ENCODE measurements at regions not wholly inside any gene's neighbourhood (a gene's known extent, or its start where the extent isn't known, plus 50 kb on each side); places are given as distances from the start of the nearest gene placed in this dataset.
"Not testable (repeated sequence)": the region's sequence is repeated elsewhere in the genome, so short reads cannot be mapped to it uniquely, and the experiment has no call there.

GRCh38 chr15:20344601-20345400 lies 196.8 kb downstream of the GOLGA6L6 start:
- no peak for FAIRE-seq

GRCh38 chr15:20343395-20344211 lies 198.0 kb downstream of the GOLGA6L6 start:
- not testable (repeated sequence) for FAIRE-seq

- not testable (repeated sequence) for FAIRE-seq
Observed at GRCh38 chr15:20342601-20343394, 198.8 kb downstream of the GOLGA6L6 start.

DNA sequence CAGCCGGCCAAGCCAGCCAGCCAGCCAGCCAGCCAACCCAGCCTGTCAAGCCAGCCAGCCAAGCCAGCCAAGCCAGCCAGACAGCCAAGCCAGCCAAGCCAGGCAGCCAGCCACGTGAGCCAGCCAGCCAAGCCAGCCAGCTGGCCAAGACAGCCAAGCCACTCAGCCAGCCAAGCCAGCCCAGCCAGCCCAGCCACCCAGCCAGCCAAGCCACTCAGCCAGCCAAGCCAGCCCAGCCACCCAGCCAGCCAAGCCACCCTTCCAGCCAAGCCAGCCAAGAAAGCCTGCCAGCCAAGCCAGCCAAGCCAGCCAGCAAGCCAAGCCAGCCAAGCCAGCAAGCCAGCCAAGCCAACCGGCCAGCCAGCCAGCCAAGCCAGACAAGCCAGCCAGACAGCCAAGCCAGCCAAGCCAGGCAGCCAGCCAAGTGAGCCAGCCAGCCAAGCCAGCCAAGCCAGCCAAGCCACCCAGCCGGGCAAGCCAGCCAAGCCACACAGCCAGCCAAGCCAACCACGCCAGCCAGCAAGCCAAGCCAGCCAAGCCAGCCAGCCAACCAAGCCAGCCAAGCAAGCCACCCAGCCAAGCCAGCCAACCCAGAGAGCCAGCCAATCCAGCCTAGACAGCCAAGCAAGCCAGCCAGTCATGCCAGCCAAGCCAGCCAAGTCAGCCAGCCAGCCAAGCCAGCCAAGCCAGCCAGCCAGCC lies 199.5 kb downstream of the GOLGA6L6 start:
- FAIRE-seq: no peak

DNA sequence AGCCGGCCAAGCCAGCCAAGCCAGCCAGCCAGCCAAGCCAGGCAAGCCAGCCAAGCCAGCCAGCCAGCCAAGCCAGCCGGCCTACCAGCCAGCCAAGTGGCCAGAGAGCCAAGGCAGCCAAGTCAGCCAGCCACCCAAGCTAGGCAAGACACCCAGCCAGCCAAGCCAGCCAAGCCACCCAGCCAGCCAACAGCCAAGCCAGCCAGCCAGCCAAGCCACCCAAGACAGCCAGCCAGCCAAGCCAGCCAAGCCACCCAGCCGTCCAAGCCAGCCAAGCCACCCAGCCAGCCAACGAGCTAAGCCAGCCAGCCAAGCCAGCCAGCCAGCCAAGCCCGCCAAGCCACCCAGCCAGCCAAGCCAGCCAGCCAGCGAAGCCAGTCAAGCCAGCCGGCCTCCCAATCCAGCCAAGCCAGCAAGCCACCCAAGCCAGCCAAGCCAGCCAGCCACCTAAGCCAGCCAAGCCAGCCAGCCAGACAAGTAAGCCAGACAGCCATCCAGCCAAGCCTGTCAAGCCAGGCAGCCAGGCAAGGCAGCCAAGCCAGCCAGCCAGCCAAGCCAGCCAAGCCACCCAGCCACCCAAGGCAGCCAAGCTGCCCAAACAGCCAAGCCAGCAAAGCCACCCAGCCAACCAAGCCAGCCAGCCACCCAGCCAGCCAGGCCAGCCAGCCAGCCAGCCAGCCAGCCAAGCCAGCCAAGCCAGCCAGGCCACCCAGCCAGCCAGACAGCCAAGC lies 200.5 kb downstream of the GOLGA6L6 start:
- no peak for FAIRE-seq

DNA sequence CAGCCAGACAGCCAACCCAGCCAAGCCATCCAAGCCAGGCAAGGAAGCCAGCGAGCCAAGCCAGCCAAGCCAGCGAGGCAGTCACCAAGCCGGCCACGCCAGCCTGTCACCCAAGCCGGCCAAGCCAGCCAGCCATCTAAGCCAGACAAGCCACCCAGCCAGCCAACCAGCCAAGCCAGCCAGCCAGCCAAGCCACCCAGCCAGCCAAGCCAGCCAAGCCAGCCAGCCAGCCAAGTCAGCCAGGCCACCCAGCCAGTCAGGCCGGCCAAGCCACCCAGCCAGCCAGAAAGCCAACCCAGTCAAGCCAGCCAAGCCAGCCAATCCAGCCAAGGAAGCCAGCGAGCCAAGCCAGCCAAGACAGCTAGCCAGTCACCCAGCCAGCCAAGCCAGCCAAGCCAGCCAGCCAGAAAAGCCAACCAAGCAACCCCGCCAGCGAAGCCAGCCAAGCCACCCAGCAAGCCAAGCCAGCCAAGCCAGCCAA lies 201.2 kb downstream of the GOLGA6L6 start:
- no peak for FAIRE-seq

- FAIRE-seq: not testable (repeated sequence)
Observed at GRCh38 chr15:20339086-20339791, 202.4 kb downstream of the GOLGA6L6 start.

DNA sequence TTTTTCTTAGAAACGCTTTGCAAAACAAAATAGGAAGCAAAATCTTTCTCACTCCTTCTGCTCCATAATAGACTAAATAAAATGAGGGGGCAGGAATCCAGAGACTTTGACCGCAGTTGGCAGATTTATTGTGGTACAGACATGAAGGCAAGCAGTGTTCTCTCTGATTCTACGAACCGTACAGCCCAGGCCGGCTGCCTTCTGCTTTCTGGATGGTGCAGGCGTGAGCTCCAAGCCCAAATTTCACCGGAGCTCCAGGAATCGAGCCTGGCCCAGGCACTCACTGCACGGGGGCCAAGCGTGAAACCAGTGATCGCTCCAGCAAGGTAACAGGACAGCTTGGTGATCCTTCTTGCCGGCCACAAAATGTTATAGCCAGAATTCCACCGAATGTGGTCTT lies 202.9 kb downstream of the GOLGA6L6 start:
- not testable (repeated sequence) for FAIRE-seq

DNA sequence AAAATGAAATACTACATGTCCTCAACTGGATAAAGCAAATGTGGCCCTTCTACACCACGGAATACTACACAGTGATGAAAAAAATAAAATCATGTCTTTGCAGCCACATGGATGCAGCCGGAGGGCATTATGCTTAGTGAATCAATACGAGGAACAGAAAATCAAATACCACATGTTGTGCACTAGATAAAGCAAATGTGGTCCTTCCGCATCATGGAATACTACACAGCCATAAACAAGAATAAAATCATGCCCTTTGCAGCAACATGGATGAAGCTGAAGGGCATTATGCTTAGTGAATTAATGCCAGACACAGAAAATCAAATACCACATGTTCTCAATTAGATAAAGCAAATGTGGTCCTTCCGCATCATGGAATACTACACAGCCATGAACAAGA lies 204.4 kb downstream of the GOLGA6L6 start:
- FAIRE-seq: not testable (repeated sequence)

DNA sequence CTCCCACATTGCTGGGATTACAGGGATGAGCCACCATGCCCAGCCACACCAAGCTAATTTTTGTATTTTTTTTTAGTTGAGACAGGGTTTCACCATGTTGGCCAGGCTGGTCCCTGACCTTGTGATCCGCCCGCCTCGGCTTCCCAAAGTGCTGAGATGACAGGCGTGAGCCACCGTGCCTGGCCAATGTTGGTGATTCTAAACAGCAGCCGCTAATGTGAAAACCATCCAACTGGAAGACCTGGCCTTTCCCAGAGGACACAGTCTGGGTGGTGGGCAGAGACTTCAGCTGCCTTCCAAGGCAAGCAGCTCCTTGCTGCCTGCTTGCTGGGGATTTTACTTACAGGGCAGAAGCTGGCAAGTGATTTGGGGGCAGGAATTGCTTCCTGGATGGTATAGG lies 207.1 kb downstream of the GOLGA6L6 start:
- FAIRE-seq: not testable (repeated sequence)

DNA sequence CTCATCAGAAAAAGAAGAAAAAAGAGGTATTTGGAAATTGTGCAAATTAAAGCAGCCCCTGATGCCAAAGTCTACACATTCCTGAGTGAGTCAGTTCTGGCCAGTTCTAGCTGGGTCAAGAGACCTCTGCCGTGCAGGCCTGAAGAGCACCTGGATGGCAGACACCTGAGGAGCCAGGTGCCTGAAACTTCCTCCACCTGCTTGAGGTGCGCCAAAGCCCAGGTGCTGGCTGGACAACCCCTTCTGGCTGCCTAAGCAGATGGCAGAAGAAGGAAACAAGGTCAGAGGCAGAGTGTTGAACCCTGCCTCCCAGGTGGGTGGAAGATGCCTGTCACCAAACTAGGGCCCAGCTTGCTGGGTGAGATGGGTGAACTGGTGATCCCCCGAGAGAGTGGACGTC lies 215.8 kb downstream of the GOLGA6L6 start:
- FAIRE-seq: not testable (repeated sequence)

GRCh38 chr15:20317132-20317531 lies 224.5 kb downstream of the GOLGA6L6 start:
- FAIRE-seq: not testable (repeated sequence)

GRCh38 chr15:20311014-20311680 lies 230.5 kb downstream of the GOLGA6L6 start:
- FAIRE-seq: not testable (repeated sequence)

GRCh38 chr15:20310603-20311002 lies 231.0 kb downstream of the GOLGA6L6 start:
- FAIRE-seq: no peak

- not testable (repeated sequence) for FAIRE-seq
Observed at GRCh38 chr15:20309966-20310365, 231.6 kb downstream of the GOLGA6L6 start.

- FAIRE-seq: not testable (repeated sequence)
Observed at GRCh38 chr15:20309395-20309794, 232.2 kb downstream of the GOLGA6L6 start.

DNA sequence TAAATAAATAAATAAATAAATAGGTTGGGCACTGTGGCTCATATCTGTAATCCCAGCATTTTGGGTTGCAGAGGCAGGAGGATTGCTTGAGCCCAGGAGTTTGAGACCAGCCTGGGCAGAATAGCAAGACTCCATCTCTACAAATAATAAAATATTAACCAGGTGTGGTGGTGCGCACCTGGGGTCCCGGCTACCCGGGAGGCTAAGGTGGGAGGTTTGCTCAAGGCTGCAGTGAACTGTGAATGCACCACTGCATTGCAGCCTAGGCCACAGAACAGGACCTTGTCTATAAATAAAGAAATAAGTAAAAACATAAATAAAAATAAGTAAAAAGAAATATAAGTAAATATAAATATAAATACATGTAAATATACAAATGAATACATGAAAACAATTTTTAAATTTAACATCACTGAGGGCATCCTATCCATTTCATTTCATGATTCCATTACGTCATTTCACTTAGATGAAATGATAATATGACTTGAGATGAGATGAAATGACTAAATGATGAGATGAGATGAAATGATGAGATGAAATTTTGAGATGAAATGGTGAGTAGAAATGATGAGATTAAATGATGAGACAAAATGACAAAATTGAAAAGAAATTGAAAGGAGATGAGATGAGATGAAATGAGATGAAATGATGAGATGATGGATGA lies 233.4 kb downstream of the GOLGA6L6 start:
- FAIRE-seq: not testable (repeated sequence)

DNA sequence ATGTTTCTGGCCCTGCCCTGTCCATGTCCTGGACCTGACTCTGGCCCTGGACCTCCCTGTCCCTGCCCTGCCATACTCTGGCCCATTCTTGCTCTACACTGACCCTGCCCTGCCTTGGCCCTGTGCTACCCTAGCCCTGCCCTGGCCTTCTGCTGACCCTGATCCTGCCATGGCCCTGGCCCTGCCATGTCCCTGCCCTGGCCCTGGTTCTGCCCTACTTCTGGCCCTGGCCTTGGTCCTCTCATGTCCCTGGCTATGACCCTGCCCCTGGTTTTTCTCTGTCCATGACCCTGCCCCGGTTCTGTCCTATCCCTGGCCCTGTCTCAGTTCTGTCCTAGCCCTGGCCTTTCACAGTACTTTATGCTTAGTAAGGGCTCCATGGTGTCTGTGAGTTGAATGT lies 234.5 kb downstream of the GOLGA6L6 start:
- FAIRE-seq: not testable (repeated sequence)

- FAIRE-seq: not testable (repeated sequence)
Observed at GRCh38 chr15:20306497-20307106, 235.0 kb downstream of the GOLGA6L6 start.
